ENCODE measurements at regions not wholly inside any gene's neighbourhood (a gene's known extent, or its start where the extent isn't known, plus 50 kb on each side); places are given as distances from the start of the nearest gene placed in this dataset.

GRCh38 chr1:232319072-232319471 is 310.9 kb downstream of the SIPA1L2 start:
- Histone ChIP-seq H3T11ph (ENCODE audit: low read length) (no peak overlapping the region), H2BK20ac (ENCODE audit: low read depth, low read length, poor library complexity, severe bottlenecking) (no peak overlapping the region), H4K91ac (ENCODE audit: insufficient read length, low read depth, low read length) (no peak overlapping the region), H2BK12ac (ENCODE audit: insufficient read length, low read depth, low read length) (no peak overlapping the region), H4K8ac (replicated peaks; ENCODE audit: insufficient read length, low read depth, low read length) (no peak overlapping the region), H3K4me1 (ENCODE audit: insufficient read depth, low read length) (0 out of 2 replicates have a peak, but pooled peaks cover 2% of the 10 kb centered on the region), H3K14ac (ENCODE audit: insufficient read depth, low read length) (peak overlapping the region; percentile 8; the same call in 1 of the 2 replicates), H2BK15ac (ENCODE audit: low read depth, low read length) (no peak overlapping the region), H3K23me2 (ENCODE audit: insufficient read length, low read depth, low read length, poor library complexity, severe bottlenecking) (no peaks in the 10 kb centered on the region), H3K9me3 (ENCODE audit: control insufficient read depth, low read depth, low read length) (no peaks in the 10 kb centered on the region), H2BK120ac (ENCODE audit: low read depth, low read length, poor library complexity, severe bottlenecking) (no peak overlapping the region), H3K18ac (ENCODE audit: insufficient read length, low read depth, low read length) (no peak overlapping the region), H4K20me1 (ENCODE audit: control insufficient read depth, insufficient read depth, insufficient read length) (no peaks in the 10 kb centered on the region), H3K27me3 (ENCODE audit: insufficient read depth, low read length) (no peaks in the 10 kb centered on the region), H3K23ac (ENCODE audit: insufficient read length, low read depth, low read length) (no peak overlapping the region), H3K79me1 (ENCODE audit: insufficient read depth, low read depth, low read length, poor library complexity, severe bottlenecking) (no peaks in the 10 kb centered on the region), H2AFZ (ENCODE audit: low read length) (no peak overlapping the region), H3K4ac (ENCODE audit: low read depth, low read length) (no peak overlapping the region), H4K5ac (ENCODE audit: insufficient read length, low read depth, low read length) (no peak overlapping the region), H3K79me2 (ENCODE audit: insufficient read depth, low read length) (no peaks in the 10 kb centered on the region), H3K4me2 (ENCODE audit: insufficient read depth, insufficient read length, low read length) (no peak overlapping the region), H2BK5ac (ENCODE audit: insufficient read length, low read length) (no peak overlapping the region), H3K56ac (ENCODE audit: insufficient read length, low read depth, low read length) (no peak overlapping the region), H2AK5ac (ENCODE audit: insufficient read length, low read length) (no peak overlapping the region), H3K9ac (ENCODE audit: extremely low read depth, insufficient read length, low read length) (no peak overlapping the region), H3K27ac (ENCODE audit: insufficient read length, low read depth, low read length) (no peak overlapping the region)
- TF ChIP-seq CTCF (conservative IDR thresholded peaks at IDR 0.05): no peak
- Mint-ChIP-seq H3K27ac (peak overlapping the region in 1 of 3 experiments; percentile 24; a peak in 1 of 7 replicates), H3K27me3 (ENCODE audit: low read depth) (no peaks in the 10 kb centered on the region; the same call in none of the 2 replicates), H3K9me3 (peaks cover 5 to 7% of the 10 kb centered on the region in 2 experiments; a peak in 4 of 5 replicates), H3K36me3 (ENCODE audit: insufficient read depth in 1 of 3, low read depth in 3 of 3) (peaks cover 0 to 5% (median 4%) of the 10 kb centered on the region in 3 experiments; a peak in 2 of 7 replicates), H3K4me1 (peaks cover 17 to 21% of the 10 kb centered on the region in 2 experiments), H3K4me3 (no peak overlapping the region)
- WGBS (ENCODE audit: extremely low coverage, insufficient read length, low lambda C conversion rate): no CpG with 5 or more reads among the region's 10 CpGs
- no peak for DNase-seq
